Astrocyte (in vitro differentiated cells and primary cell): ENCODE measurements at regions not wholly inside any gene's neighbourhood (a gene's known extent, or its start where the extent isn't known, plus 50 kb on each side); places are given as distances from the start of the nearest gene placed in this dataset.
"Not testable (repeated sequence)": the region's sequence is repeated elsewhere in the genome, so short reads cannot be mapped to it uniquely, and the experiment has no call there.

Experiments used
- EZH2 ChIP-seq: IDR thresholded peaks from 2 replicates; pipeline ENCODE4 v1.6.1; 2012; ENCODE audit warnings: mild to moderate bottlenecking, low read length, inconsistent platforms; ENCODE audit not compliant: insufficient read depth
- TF ChIP-seq, protein P1 (sequence below): IDR thresholded peaks from 2 replicates; pipeline ENCODE4 v1.5.1; 2011; ENCODE audit warnings: low read depth, mild to moderate bottlenecking, inconsistent platforms, low read length, moderate library complexity; ENCODE audit not compliant: insufficient read depth

DNA sequence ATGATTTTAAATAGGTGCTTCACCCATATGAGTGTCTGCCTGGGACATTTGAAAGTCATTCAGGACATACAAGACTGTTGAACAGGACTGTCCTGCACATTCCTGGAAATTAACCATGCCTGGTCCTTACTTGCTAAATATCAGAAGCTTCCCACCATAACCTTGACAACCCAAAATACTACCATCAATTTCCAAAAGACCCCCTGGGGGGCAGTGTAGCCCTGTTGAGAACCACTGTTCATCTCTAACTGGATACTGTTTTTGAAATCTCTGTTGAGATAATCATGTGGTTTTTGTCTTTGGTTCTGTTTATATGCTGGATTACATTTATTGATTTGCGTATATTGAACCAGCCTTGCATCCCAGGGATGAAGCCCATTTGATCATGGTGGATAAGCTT, 123.8 kb upstream of the ARHGEF26 start:
- TF ChIP-seq, protein P1, sequence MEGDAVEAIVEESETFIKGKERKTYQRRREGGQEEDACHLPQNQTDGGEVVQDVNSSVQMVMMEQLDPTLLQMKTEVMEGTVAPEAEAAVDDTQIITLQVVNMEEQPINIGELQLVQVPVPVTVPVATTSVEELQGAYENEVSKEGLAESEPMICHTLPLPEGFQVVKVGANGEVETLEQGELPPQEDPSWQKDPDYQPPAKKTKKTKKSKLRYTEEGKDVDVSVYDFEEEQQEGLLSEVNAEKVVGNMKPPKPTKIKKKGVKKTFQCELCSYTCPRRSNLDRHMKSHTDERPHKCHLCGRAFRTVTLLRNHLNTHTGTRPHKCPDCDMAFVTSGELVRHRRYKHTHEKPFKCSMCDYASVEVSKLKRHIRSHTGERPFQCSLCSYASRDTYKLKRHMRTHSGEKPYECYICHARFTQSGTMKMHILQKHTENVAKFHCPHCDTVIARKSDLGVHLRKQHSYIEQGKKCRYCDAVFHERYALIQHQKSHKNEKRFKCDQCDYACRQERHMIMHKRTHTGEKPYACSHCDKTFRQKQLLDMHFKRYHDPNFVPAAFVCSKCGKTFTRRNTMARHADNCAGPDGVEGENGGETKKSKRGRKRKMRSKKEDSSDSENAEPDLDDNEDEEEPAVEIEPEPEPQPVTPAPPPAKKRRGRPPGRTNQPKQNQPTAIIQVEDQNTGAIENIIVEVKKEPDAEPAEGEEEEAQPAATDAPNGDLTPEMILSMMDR = not testable (repeated sequence)
- TF ChIP-seq EZH2 = not testable (repeated sequence)
